GM19328 (cell line): ENCODE measurements at regions not wholly inside any gene's neighbourhood (a gene's known extent, or its start where the extent isn't known, plus 50 kb on each side); places are given as distances from the start of the nearest gene placed in this dataset.
"Not testable (repeated sequence)": the region's sequence is repeated elsewhere in the genome, so short reads cannot be mapped to it uniquely, and the experiment has no call there.

Experiments
- ATAC-seq: cut with Tn5 transposase; IDR thresholded peaks from one replicate; pipeline ENCODE4 v1.9.1; 2021; ENCODE audit warnings: mild to moderate bottlenecking, moderate library complexity; ENCODE audit not compliant: unreplicated experiment

- ATAC-seq: no peak
These were observed 341.7 kb upstream of the TYRP1 start for GRCh38 chr9:12351293-12352044.

DNA sequence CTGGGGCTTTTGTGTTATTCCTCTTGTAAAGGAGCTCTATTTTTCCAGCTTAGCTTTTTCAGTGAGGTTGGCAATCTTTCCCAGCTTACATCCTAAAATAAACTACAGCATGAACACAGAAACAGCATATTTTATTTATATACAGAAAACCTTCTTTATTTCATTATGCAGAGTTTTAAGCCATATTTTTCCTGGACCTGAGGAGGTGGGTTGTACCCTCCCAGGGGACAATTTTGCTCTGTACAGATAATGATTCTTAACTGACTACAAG lies 341.2 kb upstream of the TYRP1 start:
- ATAC-seq: no peak

- ATAC-seq: no peak
These were observed 329.7 kb upstream of the TYRP1 start for GRCh38 chr9:12363439-12363838.

- no peak for ATAC-seq
These were observed 324.6 kb upstream of the TYRP1 start for GRCh38 chr9:12368569-12368968.

- ATAC-seq: no peak
These were observed 301.2 kb upstream of the TYRP1 start for GRCh38 chr9:12391839-12392509.

GRCh38 chr9:12394105-12394504 lies 299.1 kb upstream of the TYRP1 start:
- ATAC-seq: no peak

DNA sequence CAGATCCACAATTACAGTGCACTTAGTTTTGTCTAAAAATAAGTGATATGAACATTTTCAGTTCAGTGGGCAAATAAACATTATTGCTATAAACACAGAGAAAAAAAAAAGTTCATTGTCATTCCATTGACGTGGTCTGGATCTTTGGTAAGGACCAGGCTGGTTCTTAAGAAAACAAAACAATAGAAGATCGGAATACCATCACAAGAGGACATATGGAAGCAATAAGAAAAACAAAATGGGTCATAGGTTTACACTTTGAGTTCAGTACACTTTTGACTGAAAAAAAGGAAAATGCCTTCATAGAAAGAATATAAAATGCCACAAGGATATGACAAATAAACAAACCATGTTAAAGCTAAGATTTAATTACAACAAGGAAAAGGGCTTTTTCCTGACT lies 289.5 kb upstream of the TYRP1 start:
- ATAC-seq: no peak

DNA sequence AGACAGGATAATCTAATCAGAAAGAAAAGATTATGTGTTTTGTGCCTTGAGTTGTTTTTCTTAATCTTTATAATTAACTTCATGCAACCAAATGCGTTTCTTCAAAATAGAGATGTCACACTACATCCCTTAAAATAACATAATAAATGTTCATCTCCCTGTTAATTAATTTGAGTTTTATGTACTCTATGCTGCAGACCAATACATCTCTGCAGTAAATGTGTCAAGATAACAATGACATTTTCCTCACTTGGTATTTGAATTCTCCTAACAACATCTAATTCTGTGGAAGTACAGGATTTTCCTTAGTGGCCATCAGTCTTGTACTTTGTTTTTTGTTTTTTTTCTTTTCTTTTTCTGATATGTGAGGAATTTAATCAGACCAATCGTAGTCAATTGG lies 279.2 kb upstream of the TYRP1 start:
- ATAC-seq: no peak

- no peak for ATAC-seq
These were observed 278.7 kb upstream of the TYRP1 start for GRCh38 chr9:12414514-12414913.

GRCh38 chr9:12415361-12415760 lies 277.8 kb upstream of the TYRP1 start:
- ATAC-seq: no peak

DNA sequence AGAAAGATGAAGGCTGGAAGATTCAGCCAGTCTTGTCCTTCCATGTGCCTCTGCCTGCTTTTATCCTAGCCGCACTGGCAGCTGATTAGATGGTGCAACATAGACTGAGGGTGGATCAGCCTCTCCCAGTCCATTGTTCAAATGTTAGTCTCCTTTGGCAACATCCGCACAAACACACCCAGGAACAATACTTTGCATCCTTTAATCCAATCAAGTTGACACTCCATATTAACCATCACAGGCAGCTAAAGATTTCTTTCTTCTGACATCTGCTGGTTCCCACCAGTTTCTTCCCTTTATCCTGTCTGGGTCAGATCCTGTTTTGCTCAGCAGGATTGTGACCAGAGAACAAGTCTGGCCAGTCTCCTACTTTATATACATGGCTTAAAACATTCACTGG lies 276.5 kb upstream of the TYRP1 start:
- no peak for ATAC-seq

GRCh38 chr9:12424243-12424642 lies 268.9 kb upstream of the TYRP1 start:
- no peak for ATAC-seq

GRCh38 chr9:12425878-12426864 lies 267.0 kb upstream of the TYRP1 start:
- no peak for ATAC-seq

DNA sequence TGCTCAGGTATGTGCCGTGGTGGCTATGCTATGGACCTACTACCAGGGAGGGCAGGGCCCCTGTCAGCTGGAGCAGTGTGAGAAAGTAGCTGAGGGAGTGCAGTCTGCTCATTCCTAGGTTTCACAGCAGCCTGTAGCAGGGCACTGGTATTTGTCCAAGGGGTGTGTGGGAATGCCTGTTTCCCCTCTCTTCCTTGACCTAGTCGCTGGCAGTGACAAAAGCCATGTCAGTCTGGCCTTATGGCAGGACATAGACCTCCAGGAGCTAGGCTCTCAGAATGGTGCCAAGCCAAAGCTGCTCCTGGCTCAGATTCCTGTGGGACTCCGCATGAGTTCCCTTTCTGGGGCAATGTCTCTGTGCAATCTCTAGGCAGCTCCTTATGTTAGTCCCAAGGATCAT lies 253.9 kb upstream of the TYRP1 start:
- no peak for ATAC-seq

DNA sequence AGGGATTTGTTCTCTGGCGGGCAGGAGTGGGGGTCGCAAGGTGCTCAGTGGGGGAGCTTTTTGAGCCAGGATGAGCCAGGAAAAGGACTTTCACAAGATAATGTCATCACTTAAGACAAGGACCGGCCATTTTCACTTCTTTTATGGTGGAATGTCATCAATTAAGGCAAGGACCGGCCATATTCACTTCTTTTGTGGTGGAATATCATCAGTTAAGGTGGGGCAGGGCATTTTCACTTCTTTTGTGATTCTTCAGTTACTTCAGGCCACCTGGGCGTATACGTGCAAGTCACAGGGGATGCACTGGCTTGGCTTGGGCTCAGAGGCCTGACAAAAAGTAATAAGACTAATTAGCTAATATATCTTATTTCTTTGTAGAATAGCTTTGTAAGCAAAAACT lies 252.1 kb upstream of the TYRP1 start:
- ATAC-seq: not testable (repeated sequence)

DNA sequence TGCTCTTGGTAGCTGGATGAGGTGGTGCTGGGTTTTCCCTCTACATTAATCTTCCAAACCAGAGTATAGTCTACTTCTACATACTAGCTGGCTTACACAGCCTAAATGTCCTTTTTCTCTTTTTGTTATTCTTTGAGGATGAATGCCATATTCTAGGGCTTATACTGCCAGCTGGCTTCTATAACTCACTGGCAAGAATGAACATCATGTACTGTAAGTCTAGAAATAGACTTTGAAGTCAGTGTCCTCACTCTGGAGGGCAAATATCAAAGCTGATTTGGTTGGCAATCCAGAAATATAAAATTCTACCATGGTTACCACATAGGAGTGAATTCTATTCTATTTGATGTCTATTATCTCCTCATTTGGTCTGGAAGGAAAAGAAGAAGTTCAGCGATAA lies 251.7 kb upstream of the TYRP1 start:
- no peak for ATAC-seq

GRCh38 chr9:12448246-12448645 lies 244.9 kb upstream of the TYRP1 start:
- ATAC-seq: no peak

DNA sequence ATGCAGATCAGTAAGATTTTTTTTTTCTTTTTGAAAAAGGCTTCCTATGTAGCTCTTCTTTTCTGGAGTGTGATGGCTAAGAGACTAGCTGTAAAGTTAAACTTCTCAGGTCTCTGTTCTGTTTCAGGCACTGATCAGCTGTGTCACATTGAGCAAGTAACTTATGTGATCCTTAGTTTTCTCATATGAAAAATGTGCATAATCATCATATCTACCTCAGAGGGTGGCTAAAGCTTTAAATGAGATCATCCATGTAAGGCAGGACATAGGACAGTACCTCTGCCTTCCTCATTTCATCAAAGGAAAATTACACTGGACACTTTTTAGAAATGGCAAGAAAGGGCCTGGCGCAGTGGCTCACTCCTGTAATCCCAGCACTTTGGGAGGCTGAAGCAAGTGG lies 235.9 kb upstream of the TYRP1 start:
- ATAC-seq: no peak

GRCh38 chr9:12461763-12462460 lies 231.3 kb upstream of the TYRP1 start:
- no peak for ATAC-seq

GRCh38 chr9:12462861-12463260 lies 230.3 kb upstream of the TYRP1 start:
- no peak for ATAC-seq

DNA sequence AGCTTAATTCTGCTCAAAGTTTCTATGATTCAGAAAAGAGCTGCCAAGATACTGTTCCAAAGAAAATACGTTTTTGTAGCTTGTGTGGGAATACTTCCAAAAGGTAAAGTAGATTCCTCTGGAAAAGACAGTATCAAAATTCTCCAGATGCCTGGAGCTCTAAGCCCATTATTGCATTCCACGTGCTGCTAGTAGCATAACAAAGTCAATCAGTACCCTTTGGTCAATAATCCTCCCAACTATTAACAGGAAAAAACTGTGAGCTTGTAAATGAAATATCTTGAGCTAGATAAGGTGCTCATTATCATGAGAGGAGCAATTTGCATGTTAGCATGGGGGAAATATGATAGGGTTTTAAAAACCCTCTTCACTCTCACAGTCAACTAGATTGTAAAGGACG lies 229.5 kb upstream of the TYRP1 start:
- no peak for ATAC-seq
